Epithelial cell of proximal tubule (primary cell): ENCODE measurements at regions not wholly inside any gene's neighbourhood (a gene's known extent, or its start where the extent isn't known, plus 50 kb on each side); places are given as distances from the start of the nearest gene placed in this dataset.
"Not testable (repeated sequence)": the region's sequence is repeated elsewhere in the genome, so short reads cannot be mapped to it uniquely, and the experiment has no call there.

Experiments
- DNase-seq: peaks from one replicate; pipeline ENCODE4 v3.0.0-alpha.2; 2011; ENCODE audit warnings: low read depth
- H3K4me3 ChIP-seq: 2 replicates; pipeline ENCODE4 v1.5.1; 2011; ENCODE audit warnings: low read depth, mild to moderate bottlenecking, low read length
- CTCF ChIP-seq: conservative IDR thresholded peaks from 2 replicates; pipeline ENCODE4 v1.5.1; 2012; ENCODE audit warnings: low read depth, mild to moderate bottlenecking, low read length

- H3K4me3 ChIP-seq = no peak overlapping the region
- no peak for DNase-seq
- TF ChIP-seq CTCF = no peak
These were observed 731.6 kb downstream of the DNAH5 start for GRCh38 chr5:13212886-13213285.

- no peak for DNase-seq
- no peak for TF ChIP-seq CTCF
- H3K4me3 ChIP-seq = no peak overlapping the region
These were observed 733.4 kb downstream of the DNAH5 start for GRCh38 chr5:13211064-13211463.

GRCh38 chr5:13207112-13207511 lies 737.4 kb downstream of the DNAH5 start:
- no peak for DNase-seq
- H3K4me3 ChIP-seq = no peak overlapping the region
- TF ChIP-seq CTCF = no peak

GRCh38 chr5:13201022-13201421 lies 743.5 kb downstream of the DNAH5 start:
- no peak overlapping the region for H3K4me3 ChIP-seq
- TF ChIP-seq CTCF = no peak
- DNase-seq = no peak

GRCh38 chr5:13198226-13198625 lies 746.3 kb downstream of the DNAH5 start:
- not testable (repeated sequence) for H3K4me3 ChIP-seq

GRCh38 chr5:13189532-13189931 lies 755.0 kb downstream of the DNAH5 start:
- TF ChIP-seq CTCF = no peak
- H3K4me3 ChIP-seq = no peak overlapping the region
- no peak for DNase-seq

More at GRCh38 chr5:13198226-13198625, 746.3 kb downstream of the DNAH5 start:
- DNase-seq = not testable (repeated sequence)

GRCh38 chr5:13188371-13188770 lies 756.1 kb downstream of the DNAH5 start:
- H3K4me3 ChIP-seq = no peak overlapping the region
- TF ChIP-seq CTCF = no peak
- DNase-seq = no peak

- DNase-seq = no peak
- TF ChIP-seq CTCF = no peak
- H3K4me3 ChIP-seq = no peak overlapping the region
These were observed 757.3 kb downstream of the DNAH5 start for GRCh38 chr5:13187186-13187585.
